T-helper 1 cell (primary cell): ENCODE measurements at regions not wholly inside any gene's neighbourhood (a gene's known extent, or its start where the extent isn't known, plus 50 kb on each side); places are given as distances from the start of the nearest gene placed in this dataset.
"Not testable (repeated sequence)": the region's sequence is repeated elsewhere in the genome, so short reads cannot be mapped to it uniquely, and the experiment has no call there.

ENCODE experiments used
- DNase-seq, 5 donors: peaks; one replicate each; pipeline ENCODE4 v3.0.0-alpha.2; 2012 to 2020

DNA sequence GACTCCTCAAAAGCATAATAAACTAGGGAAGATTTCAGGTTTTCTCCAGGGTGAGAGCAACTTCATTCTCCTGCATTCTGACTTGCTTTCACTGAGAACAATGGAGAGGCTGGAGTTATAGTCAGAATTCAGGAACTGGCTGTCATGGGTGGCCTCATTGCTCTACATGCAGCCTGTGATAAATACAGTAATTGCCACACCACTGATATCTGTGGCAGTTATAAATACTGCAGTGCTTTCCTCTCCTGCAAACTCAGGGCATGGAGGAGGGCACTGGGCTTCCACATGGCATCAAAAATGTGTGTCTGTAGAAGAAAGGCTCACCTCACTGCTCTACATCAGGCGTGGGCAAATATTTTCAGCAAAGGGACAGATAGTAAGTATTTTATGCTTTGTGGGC, 510.2 kb downstream of the ZNF516 start:
- no peak for DNase-seq

DNA sequence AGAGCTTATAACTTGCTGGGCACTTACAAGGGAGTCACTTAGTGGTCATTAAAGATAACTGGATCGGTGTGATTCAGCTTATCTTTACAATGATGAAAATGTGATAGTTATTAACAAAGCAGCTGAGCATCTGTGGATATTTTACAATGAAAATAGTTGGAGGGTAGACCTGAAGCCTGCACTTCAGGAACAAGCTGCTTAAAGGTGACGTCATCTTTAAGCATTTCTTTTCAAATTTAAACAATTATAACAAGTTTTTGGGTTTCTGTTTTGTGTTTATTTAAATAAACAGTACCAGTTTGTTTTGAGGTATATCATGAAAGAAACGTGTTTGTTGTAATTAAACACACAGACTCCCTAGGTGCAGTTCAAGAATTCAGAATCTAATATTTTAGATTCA, 513.9 kb downstream of the ZNF516 start:
- no peak for DNase-seq

GRCh38 chr18:75977081-75977480, 518.0 kb downstream of the ZNF516 start:
- DNase-seq = no peak

GRCh38 chr18:75970212-75970611, 524.8 kb downstream of the ZNF516 start:
- DNase-seq = no peak

- no peak for DNase-seq
Measured at GRCh38 chr18:75966431-75966830, 528.6 kb downstream of the ZNF516 start.

- no peak for DNase-seq
Measured at GRCh38 chr18:75962036-75962572, 532.9 kb downstream of the ZNF516 start.

GRCh38 chr18:75960356-75960755, 532.9 kb upstream of the SMIM21 start:
- DNase-seq = not testable (repeated sequence)

GRCh38 chr18:75959150-75959549, 531.6 kb upstream of the SMIM21 start:
- DNase-seq = no peak

DNA sequence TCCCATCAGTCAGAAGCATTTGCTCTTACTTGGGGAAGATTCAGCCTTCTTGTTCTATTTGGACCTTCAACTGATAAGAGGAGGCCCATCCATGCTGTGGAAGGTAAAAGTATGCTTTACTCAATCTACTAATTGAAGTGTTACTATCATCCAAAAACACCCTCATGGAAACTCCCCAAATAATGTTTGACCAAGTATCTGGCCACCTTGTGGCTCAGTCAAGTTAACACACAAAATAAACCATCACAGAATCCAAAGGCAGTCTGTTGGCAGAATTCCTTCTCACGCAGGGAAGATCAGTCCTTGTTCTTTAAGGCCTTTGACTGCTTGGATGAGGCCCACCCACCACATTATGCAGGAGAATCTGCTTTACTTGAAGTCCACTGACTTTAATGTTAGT, 531.2 kb upstream of the SMIM21 start:
- no peak for DNase-seq

GRCh38 chr18:75945265-75945933, 517.9 kb upstream of the SMIM21 start:
- no peak for DNase-seq

GRCh38 chr18:75937306-75937705, 509.8 kb upstream of the SMIM21 start:
- no peak for DNase-seq

DNA sequence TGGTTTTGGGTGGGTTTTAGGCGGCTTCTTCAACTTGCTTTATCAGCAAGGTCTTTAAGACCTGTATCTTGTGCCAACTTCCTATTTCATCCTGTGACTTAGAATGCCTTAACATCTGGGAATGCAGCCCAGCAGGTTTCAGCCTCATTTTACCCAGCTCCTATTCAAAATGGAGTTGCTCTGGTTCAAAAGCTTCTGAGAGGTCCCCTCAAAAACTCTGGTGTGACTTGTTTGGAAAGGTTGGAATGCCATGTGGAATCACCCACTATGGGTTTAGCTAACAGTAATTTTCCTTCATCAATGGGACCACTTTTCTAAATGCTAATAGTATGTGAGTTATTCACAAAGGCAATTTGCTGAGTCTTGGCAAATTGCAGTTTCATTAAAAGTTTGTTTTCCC, 509.4 kb upstream of the SMIM21 start:
- no peak for DNase-seq

DNA sequence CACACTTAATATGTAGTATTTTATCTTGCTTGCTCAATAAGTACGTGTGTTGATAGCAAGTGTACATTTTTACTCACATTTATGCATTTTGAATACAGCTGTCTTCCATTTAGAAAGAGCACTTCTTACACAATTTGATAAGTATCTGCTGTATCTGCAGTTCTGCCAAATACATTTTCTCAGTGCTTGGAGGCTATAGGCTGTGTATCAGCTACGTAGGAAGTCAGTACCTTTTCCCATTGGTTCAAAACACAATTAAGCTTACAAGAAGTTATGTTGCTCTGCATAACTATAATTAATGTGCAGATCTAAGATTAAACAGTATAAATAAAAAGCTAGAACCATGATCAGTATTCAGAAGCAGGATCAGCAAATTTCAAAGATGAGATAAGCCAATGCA, 503.6 kb upstream of the SMIM21 start:
- DNase-seq = no peak

- DNase-seq = no peak
Measured at GRCh38 chr18:75928706-75929105, 501.2 kb upstream of the SMIM21 start.

- DNase-seq = no peak
Measured at GRCh38 chr18:75927791-75928190, 500.3 kb upstream of the SMIM21 start.

DNA sequence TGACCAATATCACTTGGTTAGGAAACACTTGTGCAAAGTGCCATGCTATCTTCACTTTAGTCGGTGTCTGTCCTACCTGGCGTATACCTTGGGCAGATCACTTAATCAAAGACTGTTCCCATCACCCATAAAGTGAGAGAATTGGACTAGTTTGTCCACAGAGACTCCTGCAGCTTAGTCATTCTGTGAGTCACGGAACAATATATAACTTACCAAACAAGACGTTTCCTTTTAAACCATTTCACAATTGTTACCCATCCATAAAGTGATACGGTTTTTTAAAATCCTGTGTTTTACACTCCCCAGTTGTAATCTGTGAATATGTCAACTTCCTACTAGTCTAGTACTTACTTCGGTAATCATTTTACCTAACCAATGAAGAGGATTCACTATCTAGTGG, 499.3 kb upstream of the SMIM21 start:
- DNase-seq = no peak

DNA sequence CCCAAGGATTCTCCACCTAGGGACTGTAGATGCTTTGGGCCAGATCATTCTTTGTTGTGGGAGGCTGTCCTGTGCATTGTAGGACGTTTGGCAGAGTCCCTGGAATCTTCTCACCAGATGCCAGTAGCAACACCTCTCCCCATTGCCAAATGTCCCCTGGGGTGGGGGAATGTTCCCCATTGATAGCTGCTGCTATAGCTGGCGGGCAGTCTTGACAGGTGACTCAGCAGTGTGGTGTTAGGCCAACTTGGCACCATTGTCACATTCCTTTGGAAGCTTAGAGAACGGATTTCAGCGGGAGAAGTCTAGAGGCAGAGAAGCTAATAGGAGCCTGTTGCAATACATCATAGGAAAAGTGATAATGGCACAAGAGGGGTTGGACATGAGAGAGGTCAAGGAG, 495.7 kb upstream of the SMIM21 start:
- DNase-seq = no peak

- DNase-seq = no peak
Measured at GRCh38 chr18:75916624-75916982, 489.1 kb upstream of the SMIM21 start.

- DNase-seq = no peak
Measured at GRCh38 chr18:75915941-75916623, 488.6 kb upstream of the SMIM21 start.

GRCh38 chr18:75912829-75913228, 485.3 kb upstream of the SMIM21 start:
- no peak for DNase-seq

DNA sequence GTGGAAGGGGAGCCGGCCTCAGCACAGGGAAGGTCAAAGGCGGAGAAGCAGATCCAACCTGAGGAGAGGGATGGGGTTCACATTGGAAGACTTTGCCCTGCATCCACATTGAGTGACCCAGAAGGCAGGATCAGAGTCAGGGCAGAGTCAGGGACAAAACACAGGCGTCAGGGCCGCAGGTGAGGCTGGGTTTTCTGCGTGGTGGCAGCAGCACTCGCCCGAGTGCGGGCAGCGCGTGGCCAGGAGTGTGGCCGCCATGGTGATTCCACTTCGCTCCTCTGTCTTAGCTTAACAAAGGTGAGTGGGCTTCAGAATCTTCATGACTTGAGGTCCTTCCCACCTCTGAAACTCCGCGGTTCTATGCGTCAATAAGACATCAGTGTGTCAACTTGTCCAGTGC, 476.9 kb upstream of the SMIM21 start:
- DNase-seq = no peak

DNA sequence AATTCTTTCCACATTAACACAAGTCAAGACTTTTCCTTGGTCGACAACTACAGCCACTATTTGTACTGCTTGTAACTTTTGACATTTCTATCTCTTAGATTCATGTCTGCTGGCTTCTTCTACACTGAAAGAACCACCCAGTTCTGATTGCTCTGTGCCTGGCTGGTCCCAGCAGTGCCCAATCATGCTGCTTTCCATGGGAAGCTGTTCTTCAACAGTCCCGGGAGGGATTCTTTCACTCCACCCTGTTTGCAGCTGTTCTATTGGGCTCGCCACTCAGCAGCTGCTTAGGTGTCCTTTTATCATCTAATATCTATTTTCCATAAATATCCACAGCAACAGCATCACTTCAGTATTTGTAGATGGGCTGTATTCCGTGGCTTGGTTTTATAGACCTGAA, 471.1 kb upstream of the SMIM21 start:
- no peak for DNase-seq

- no peak for DNase-seq
Measured at GRCh38 chr18:75897386-75897785, 469.9 kb upstream of the SMIM21 start.

DNA sequence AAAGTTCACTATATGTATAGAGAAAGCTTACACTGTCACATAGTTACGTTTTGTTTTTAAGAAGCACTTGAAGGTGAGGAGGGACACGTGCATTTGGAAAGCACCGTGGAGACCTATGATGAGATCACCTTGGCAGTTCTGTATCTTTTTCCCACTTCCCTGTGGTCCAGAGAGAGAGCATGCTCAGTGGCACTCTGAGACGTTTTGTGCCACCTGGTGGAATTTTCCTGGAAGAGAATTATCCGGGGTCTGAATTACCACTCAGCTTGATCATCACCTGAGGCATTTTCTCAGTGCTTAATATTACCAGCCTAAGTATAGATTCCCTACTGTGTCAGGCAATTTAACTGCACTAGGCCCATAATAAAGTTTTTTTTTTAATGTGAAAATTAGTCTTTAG, 469.4 kb upstream of the SMIM21 start:
- no peak for DNase-seq

DNA sequence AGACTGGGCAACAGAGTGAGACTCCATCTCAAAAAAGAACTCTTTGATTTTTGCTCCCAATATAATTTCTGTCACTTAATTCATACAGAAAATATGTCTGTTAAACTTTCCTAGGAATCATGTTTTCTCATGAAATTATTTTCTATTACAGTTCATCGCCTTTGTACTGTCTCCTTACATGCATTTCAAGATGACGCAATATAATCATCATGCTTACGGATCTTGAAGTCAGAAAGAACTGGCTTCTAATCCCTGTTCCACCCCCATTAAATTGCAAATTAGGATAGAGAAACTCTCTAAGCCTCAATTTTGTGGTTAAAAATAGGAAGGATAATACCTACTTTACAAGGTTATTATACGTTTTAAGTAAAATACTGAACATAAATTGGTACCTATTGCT, 467.6 kb upstream of the SMIM21 start:
- no peak for DNase-seq
